ENCODE measurements at regions not wholly inside any gene's neighbourhood (a gene's known extent, or its start where the extent isn't known, plus 50 kb on each side); places are given as distances from the start of the nearest gene placed in this dataset.

GRCh38 chr6:106014955-106015354 lies 71.2 kb upstream of the PRDM1 start:
- no peak for TF ChIP-seq CTCF (IDR thresholded peaks at IDR 0.05)
- no peak for TF ChIP-seq POLR2A (IDR thresholded peaks at IDR 0.05)

Measured in body of pancreas (tissue), 4 donors.